ENCODE measurements at regions not wholly inside any gene's neighbourhood (a gene's known extent, or its start where the extent isn't known, plus 50 kb on each side); places are given as distances from the start of the nearest gene placed in this dataset.

- H3K9ac ChIP-seq (ENCODE audit: low read depth, low read length), result no peak overlapping the region
- no peaks in the 10 kb centered on the region for H3K36me3 ChIP-seq (ENCODE audit: control insufficient read depth, insufficient read depth, low read length)
- H3K9me3 ChIP-seq (ENCODE audit: control insufficient read depth, insufficient read depth, low read length), result no peaks in the 10 kb centered on the region
- no peaks in the 10 kb centered on the region for H3K27me3 ChIP-seq (ENCODE audit: control insufficient read depth, insufficient read depth, low read length)
- H3K4me3 ChIP-seq (ENCODE audit: low read depth, low read length), result no peak overlapping the region
- H3K4me1 ChIP-seq (ENCODE audit: control insufficient read depth, insufficient read depth, low read length), result no peaks in the 10 kb centered on the region
Measured at GRCh38 chr9:107983181-107983603, 493.6 kb upstream of the KLF4 start.

GRCh38 chr9:107982745-107983144, 493.2 kb upstream of the KLF4 start:
- H3K4me3 ChIP-seq (ENCODE audit: low read depth, low read length), result no peak overlapping the region
- no peak overlapping the region for H3K9ac ChIP-seq (ENCODE audit: low read depth, low read length)
- no peaks in the 10 kb centered on the region for H3K36me3 ChIP-seq (ENCODE audit: control insufficient read depth, insufficient read depth, low read length)
- H3K9me3 ChIP-seq (ENCODE audit: control insufficient read depth, insufficient read depth, low read length), result no peaks in the 10 kb centered on the region
- no peaks in the 10 kb centered on the region for H3K27me3 ChIP-seq (ENCODE audit: control insufficient read depth, insufficient read depth, low read length)
- H3K4me1 ChIP-seq (ENCODE audit: control insufficient read depth, insufficient read depth, low read length), result no peaks in the 10 kb centered on the region

- no peaks in the 10 kb centered on the region for H3K9me3 ChIP-seq (ENCODE audit: control insufficient read depth, insufficient read depth, low read length)
- H3K27me3 ChIP-seq (ENCODE audit: control insufficient read depth, insufficient read depth, low read length), result no peaks in the 10 kb centered on the region
- no peak overlapping the region for H3K9ac ChIP-seq (ENCODE audit: low read depth, low read length)
- no peak overlapping the region for H3K4me3 ChIP-seq (ENCODE audit: low read depth, low read length)
- no peaks in the 10 kb centered on the region for H3K36me3 ChIP-seq (ENCODE audit: control insufficient read depth, insufficient read depth, low read length)
- peaks cover under 1% of the 10 kb centered on the region for H3K4me1 ChIP-seq (ENCODE audit: control insufficient read depth, insufficient read depth, low read length)
Measured at GRCh38 chr9:107982001-107982400, 492.4 kb upstream of the KLF4 start.

GRCh38 chr9:107980984-107981383, 491.4 kb upstream of the KLF4 start:
- Histone ChIP-seq H3K36me3 (ENCODE audit: control insufficient read depth, insufficient read depth, low read length) (no peaks in the 10 kb centered on the region), H3K9ac (ENCODE audit: low read depth, low read length) (no peak overlapping the region), H3K27me3 (ENCODE audit: control insufficient read depth, insufficient read depth, low read length) (no peaks in the 10 kb centered on the region), H3K4me3 (ENCODE audit: low read depth, low read length) (no peak overlapping the region), H3K9me3 (ENCODE audit: control insufficient read depth, insufficient read depth, low read length) (no peaks in the 10 kb centered on the region), H3K4me1 (ENCODE audit: control insufficient read depth, insufficient read depth, low read length) (peaks cover 3% of the 10 kb centered on the region)

GRCh38 chr9:107976767-107977166, 487.2 kb upstream of the KLF4 start:
- Histone ChIP-seq H3K9me3 (ENCODE audit: control insufficient read depth, insufficient read depth, low read length) (no peaks in the 10 kb centered on the region), H3K9ac (ENCODE audit: low read depth, low read length) (no peak overlapping the region), H3K27me3 (ENCODE audit: control insufficient read depth, insufficient read depth, low read length) (no peaks in the 10 kb centered on the region), H3K4me1 (ENCODE audit: control insufficient read depth, insufficient read depth, low read length) (peaks cover 3% of the 10 kb centered on the region), H3K4me3 (ENCODE audit: low read depth, low read length) (no peak overlapping the region), H3K36me3 (ENCODE audit: control insufficient read depth, insufficient read depth, low read length) (no peaks in the 10 kb centered on the region)

GRCh38 chr9:107975426-107976010, 485.9 kb upstream of the KLF4 start:
- Histone ChIP-seq H3K27me3 (ENCODE audit: control insufficient read depth, insufficient read depth, low read length) (no peaks in the 10 kb centered on the region), H3K4me3 (ENCODE audit: low read depth, low read length) (no peak overlapping the region), H3K4me1 (ENCODE audit: control insufficient read depth, insufficient read depth, low read length) (peaks cover 3% of the 10 kb centered on the region), H3K36me3 (ENCODE audit: control insufficient read depth, insufficient read depth, low read length) (no peaks in the 10 kb centered on the region), H3K9ac (ENCODE audit: low read depth, low read length) (no peak overlapping the region), H3K9me3 (ENCODE audit: control insufficient read depth, insufficient read depth, low read length) (no peaks in the 10 kb centered on the region)

- Histone ChIP-seq H3K4me3 (ENCODE audit: low read depth, low read length) (no peak overlapping the region), H3K27me3 (ENCODE audit: control insufficient read depth, insufficient read depth, low read length) (no peaks in the 10 kb centered on the region), H3K9ac (ENCODE audit: low read depth, low read length) (no peak overlapping the region), H3K9me3 (ENCODE audit: control insufficient read depth, insufficient read depth, low read length) (no peaks in the 10 kb centered on the region), H3K4me1 (ENCODE audit: control insufficient read depth, insufficient read depth, low read length) (peaks cover 3% of the 10 kb centered on the region), H3K36me3 (ENCODE audit: control insufficient read depth, insufficient read depth, low read length) (no peaks in the 10 kb centered on the region)
Measured at GRCh38 chr9:107973451-107973850, 483.9 kb upstream of the KLF4 start.

- Histone ChIP-seq H3K27me3 (ENCODE audit: control insufficient read depth, insufficient read depth, low read length) (no peaks in the 10 kb centered on the region), H3K4me1 (ENCODE audit: control insufficient read depth, insufficient read depth, low read length) (peaks cover 3% of the 10 kb centered on the region)
Measured at GRCh38 chr9:107972346-107972745, 482.8 kb upstream of the KLF4 start.

GRCh38 chr9:107971241-107971640, 481.7 kb upstream of the KLF4 start:
- Histone ChIP-seq H3K9me3 (ENCODE audit: control insufficient read depth, insufficient read depth, low read length) (no peaks in the 10 kb centered on the region), H3K9ac (ENCODE audit: low read depth, low read length) (no peak overlapping the region), H3K36me3 (ENCODE audit: control insufficient read depth, insufficient read depth, low read length) (no peaks in the 10 kb centered on the region), H3K4me1 (ENCODE audit: control insufficient read depth, insufficient read depth, low read length) (no peaks in the 10 kb centered on the region), H3K27me3 (ENCODE audit: control insufficient read depth, insufficient read depth, low read length) (no peaks in the 10 kb centered on the region), H3K4me3 (ENCODE audit: low read depth, low read length) (no peak overlapping the region)

More at GRCh38 chr9:107972346-107972745, 482.8 kb upstream of the KLF4 start:
- no peaks in the 10 kb centered on the region for H3K9me3 ChIP-seq (ENCODE audit: control insufficient read depth, insufficient read depth, low read length)
- H3K36me3 ChIP-seq (ENCODE audit: control insufficient read depth, insufficient read depth, low read length), result no peaks in the 10 kb centered on the region
- no peak overlapping the region for H3K4me3 ChIP-seq (ENCODE audit: low read depth, low read length)
- H3K9ac ChIP-seq (ENCODE audit: low read depth, low read length), result no peak overlapping the region

GRCh38 chr9:107970726-107971125, 481.2 kb upstream of the KLF4 start:
- H3K9ac ChIP-seq (ENCODE audit: low read depth, low read length), result no peak overlapping the region
- no peaks in the 10 kb centered on the region for H3K36me3 ChIP-seq (ENCODE audit: control insufficient read depth, insufficient read depth, low read length)
- no peaks in the 10 kb centered on the region for H3K27me3 ChIP-seq (ENCODE audit: control insufficient read depth, insufficient read depth, low read length)
- H3K4me3 ChIP-seq (ENCODE audit: low read depth, low read length), result no peak overlapping the region
- no peaks in the 10 kb centered on the region for H3K9me3 ChIP-seq (ENCODE audit: control insufficient read depth, insufficient read depth, low read length)
- no peaks in the 10 kb centered on the region for H3K4me1 ChIP-seq (ENCODE audit: control insufficient read depth, insufficient read depth, low read length)

GRCh38 chr9:107969727-107970126, 480.2 kb upstream of the KLF4 start:
- Histone ChIP-seq H3K4me3 (ENCODE audit: low read depth, low read length) (no peak overlapping the region), H3K9me3 (ENCODE audit: control insufficient read depth, insufficient read depth, low read length) (no peaks in the 10 kb centered on the region), H3K4me1 (ENCODE audit: control insufficient read depth, insufficient read depth, low read length) (no peaks in the 10 kb centered on the region), H3K36me3 (ENCODE audit: control insufficient read depth, insufficient read depth, low read length) (no peaks in the 10 kb centered on the region), H3K27me3 (ENCODE audit: control insufficient read depth, insufficient read depth, low read length) (no peaks in the 10 kb centered on the region), H3K9ac (ENCODE audit: low read depth, low read length) (no peak overlapping the region)

GRCh38 chr9:107969141-107969540, 479.6 kb upstream of the KLF4 start:
- H3K4me3 ChIP-seq (ENCODE audit: low read depth, low read length), result no peak overlapping the region
- H3K9ac ChIP-seq (ENCODE audit: low read depth, low read length), result no peak overlapping the region
- no peaks in the 10 kb centered on the region for H3K9me3 ChIP-seq (ENCODE audit: control insufficient read depth, insufficient read depth, low read length)
- no peaks in the 10 kb centered on the region for H3K27me3 ChIP-seq (ENCODE audit: control insufficient read depth, insufficient read depth, low read length)
- H3K36me3 ChIP-seq (ENCODE audit: control insufficient read depth, insufficient read depth, low read length), result no peaks in the 10 kb centered on the region
- no peaks in the 10 kb centered on the region for H3K4me1 ChIP-seq (ENCODE audit: control insufficient read depth, insufficient read depth, low read length)

Measured in iPS-15b (cell line).